Caco-2 (cell line): ENCODE measurements at regions not wholly inside any gene's neighbourhood (a gene's known extent, or its start where the extent isn't known, plus 50 kb on each side); places are given as distances from the start of the nearest gene placed in this dataset.
"Not testable (repeated sequence)": the region's sequence is repeated elsewhere in the genome, so short reads cannot be mapped to it uniquely, and the experiment has no call there.

Experiments used
- BruUV-seq: library from RNA; stranded (reverse); fragments of 400-500 nt; replicated peaks from 2 replicates; lab custom pipeline; 2021; lab: Mats Ljungman, UMichigan
- CTCF ChIA-PET: fragments of 300-600 bp; sonication (Branson Sonifier 250); formaldehyde crosslinking; loops from one replicate; lab custom pipeline; 2022; ENCODE audit warnings: antibody characterized with exemption; lab: Charles Lee
- POLR2A ChIA-PET: fragments of 300-600 bp; sonication (Branson Sonifier 250); formaldehyde crosslinking; loops from one replicate; lab custom pipeline; 2022; ENCODE audit warnings: antibody characterized with exemption; lab: Charles Lee
- DNase-seq, 2 experiments: peaks; one replicate each; pipeline versions ENCODE4 v3.0.0 to v3.0.0-alpha.2; 2020 to 2022
- H3K27me3 ChIP-seq: replicated peaks from 2 replicates; pipeline ENCODE4 v1.6.0; 2011; ENCODE audit warnings: low read length; ENCODE audit not compliant: control insufficient read depth, insufficient read depth
- H3K36me3 ChIP-seq: 2 replicates; pipeline ENCODE4 v1.5.1; 2011; ENCODE audit warnings: low read length; ENCODE audit not compliant: control insufficient read depth, insufficient read depth
- H3K4me1 ChIP-seq: fragments of 250-450 bp; sonication (Bioruptor Pico); 2 replicates; pipeline ENCODE4 v1.5.1; 2020; ENCODE audit warnings: mild to moderate bottlenecking
- H3K4me3 ChIP-seq: 2 replicates; pipeline ENCODE4 v1.5.1; 2011; ENCODE audit warnings: low read depth, mild to moderate bottlenecking, control low read depth, low read length
- H3K9me3 ChIP-seq: fragments of 250-450 bp; sonication (Bioruptor Pico); 2 replicates; pipeline ENCODE4 v1.5.1; 2020; ENCODE audit warnings: mild to moderate bottlenecking, moderate library complexity
- H3K27ac Mint-ChIP-seq: one replicate; pipeline ENCODE4 v1.8.0; 2022; ENCODE audit warnings: mixed read lengths; ENCODE audit not compliant: unreplicated experiment
- H3K27me3 Mint-ChIP-seq: one replicate; pipeline ENCODE4 v1.8.0; 2022; ENCODE audit warnings: mixed read lengths; ENCODE audit not compliant: insufficient read depth, unreplicated experiment
- H3K36me3 Mint-ChIP-seq: one replicate; pipeline ENCODE4 v1.8.0; 2022; ENCODE audit warnings: mild to moderate bottlenecking, mixed read lengths; ENCODE audit not compliant: insufficient read depth, unreplicated experiment
- H3K4me1 Mint-ChIP-seq: one replicate; pipeline ENCODE4 v1.8.0; 2022; ENCODE audit warnings: low read depth, mixed read lengths; ENCODE audit not compliant: unreplicated experiment
- H3K4me3 Mint-ChIP-seq: one replicate; pipeline ENCODE4 v1.8.0; 2022; ENCODE audit warnings: mild to moderate bottlenecking, moderate library complexity, mixed read lengths; ENCODE audit not compliant: unreplicated experiment
- H3K9me3 Mint-ChIP-seq: one replicate; pipeline ENCODE4 v1.8.0; 2022; ENCODE audit warnings: mixed read lengths; ENCODE audit not compliant: unreplicated experiment
- intact Hi-C: fragments of 100-400 bp; cut with micrococcal nuclease; formaldehyde crosslinking; loops from one replicate; pipeline ENCODE4 v1.10.0; 2022; ENCODE audit not compliant: unreplicated experiment
- TF ChIP-seq, protein P1 (sequence below), 2 experiments: fragments of 200-600 bp in 1 of 2; IDR thresholded peaks; 1 replicate in 1 of 2; 2 replicates in 1 of 2; pipeline versions ENCODE4 v1.5.1 to v1.8.0; 2011 to 2022; ENCODE audit warnings: antibody characterized with exemption in 1 of 2, control low read depth in 1 of 2, inconsistent platforms in 1 of 2, low read depth in 1 of 2, low read length in 1 of 2, mild to moderate bottlenecking in 1 of 2, moderate library complexity in 1 of 2; ENCODE audit not compliant: insufficient read depth in 1 of 2, severe bottlenecking in 1 of 2, unreplicated experiment in 1 of 2

DNA sequence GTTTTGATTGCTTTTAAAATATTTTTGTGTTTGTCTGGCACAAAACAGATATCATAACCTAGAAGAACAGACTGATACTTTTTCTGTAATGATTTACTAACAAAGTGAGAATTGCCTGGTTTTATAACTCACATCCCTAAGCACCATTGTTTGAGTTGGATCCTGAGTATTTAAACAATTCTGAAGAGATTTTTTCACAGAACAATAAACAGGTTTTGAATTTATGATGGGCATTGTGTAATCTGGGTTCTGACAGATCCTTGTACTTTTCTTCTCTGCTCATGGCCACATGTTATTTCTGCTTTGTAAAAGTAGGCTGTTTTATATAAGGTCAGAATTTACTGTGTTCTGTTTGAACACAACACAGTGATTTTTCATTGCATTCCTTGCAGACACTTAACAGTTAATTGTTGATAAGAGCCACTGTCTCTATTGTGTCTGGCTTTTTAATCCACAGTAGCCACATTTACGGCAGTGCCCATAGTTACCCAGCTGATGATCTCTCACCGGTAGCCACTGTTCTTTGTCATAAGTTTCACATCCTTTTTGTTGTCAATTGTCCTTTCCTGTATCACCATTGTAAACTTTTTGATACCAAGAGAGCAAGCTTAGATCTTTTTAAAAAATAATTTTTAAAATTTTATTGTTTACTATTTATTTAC, 1548.1 kb downstream of the KHDRBS2 start:
- H3K4me3 ChIP-seq, H3K36me3 ChIP-seq, H3K27me3 ChIP-seq, H3K27me3 Mint-ChIP-seq, intact Hi-C loops, BruUV-seq, H3K4me3 Mint-ChIP-seq, H3K9me3 ChIP-seq, POLR2A ChIA-PET, H3K9me3 Mint-ChIP-seq, CTCF ChIA-PET, H3K27ac Mint-ChIP-seq, H3K4me1 ChIP-seq, DNase-seq, H3K36me3 Mint-ChIP-seq, H3K4me1 Mint-ChIP-seq: not testable (repeated sequence)

DNA sequence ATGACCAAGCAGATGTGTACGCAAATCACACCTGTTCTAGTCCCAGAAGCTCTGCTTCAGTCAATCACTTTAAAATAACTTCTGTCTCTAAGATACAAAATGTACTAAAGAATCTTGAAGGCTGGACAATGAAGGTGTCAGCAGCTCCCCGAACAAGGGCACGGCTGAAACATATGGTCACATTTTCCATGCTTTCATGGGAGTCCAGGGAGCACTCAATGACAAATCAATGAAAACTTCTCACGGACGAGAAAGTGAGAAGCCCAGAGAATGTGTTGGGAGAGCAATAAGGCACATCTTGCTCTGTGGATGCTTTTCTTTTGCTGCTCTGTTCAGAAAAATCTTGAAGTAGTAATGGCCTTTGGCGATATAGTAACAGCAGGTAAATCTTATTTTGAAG, 1548.7 kb downstream of the KHDRBS2 start:
- not testable (repeated sequence) for H3K27ac Mint-ChIP-seq

DNA sequence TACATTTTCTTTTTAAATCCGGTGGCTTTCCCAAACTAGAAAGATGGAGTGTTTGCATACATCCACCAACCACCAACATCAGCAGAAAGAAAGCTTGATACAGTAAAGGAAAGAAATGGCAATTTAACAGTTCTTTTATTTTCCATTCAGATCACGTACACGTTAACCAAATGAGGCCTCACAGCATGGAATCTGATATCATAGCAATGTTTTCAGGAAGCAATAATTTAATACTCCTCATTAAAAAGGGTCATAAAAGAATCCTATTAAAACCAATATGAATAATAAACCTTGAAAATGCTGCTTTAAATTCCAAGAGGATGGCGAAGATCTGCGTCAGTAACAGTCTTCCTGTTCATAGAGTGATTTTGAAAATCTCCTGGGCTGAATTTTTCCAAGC, 1562.1 kb downstream of the KHDRBS2 start:
- H3K36me3 Mint-ChIP-seq, H3K4me3 Mint-ChIP-seq, H3K9me3 Mint-ChIP-seq, H3K9me3 ChIP-seq, H3K4me3 ChIP-seq, DNase-seq, H3K36me3 ChIP-seq, intact Hi-C loops, H3K27me3 Mint-ChIP-seq, POLR2A ChIA-PET, H3K27ac Mint-ChIP-seq, H3K27me3 ChIP-seq, H3K4me1 Mint-ChIP-seq, H3K4me1 ChIP-seq, CTCF ChIA-PET, BruUV-seq: not testable (repeated sequence)

More for the DNA sequence above, 1548.7 kb downstream of the KHDRBS2 start:
- CTCF ChIA-PET, H3K4me3 ChIP-seq, H3K27me3 ChIP-seq, H3K9me3 Mint-ChIP-seq, H3K4me1 ChIP-seq, DNase-seq, intact Hi-C loops, H3K27me3 Mint-ChIP-seq, POLR2A ChIA-PET, H3K9me3 ChIP-seq, H3K4me1 Mint-ChIP-seq, H3K36me3 ChIP-seq, H3K36me3 Mint-ChIP-seq, BruUV-seq, H3K4me3 Mint-ChIP-seq: not testable (repeated sequence)

DNA sequence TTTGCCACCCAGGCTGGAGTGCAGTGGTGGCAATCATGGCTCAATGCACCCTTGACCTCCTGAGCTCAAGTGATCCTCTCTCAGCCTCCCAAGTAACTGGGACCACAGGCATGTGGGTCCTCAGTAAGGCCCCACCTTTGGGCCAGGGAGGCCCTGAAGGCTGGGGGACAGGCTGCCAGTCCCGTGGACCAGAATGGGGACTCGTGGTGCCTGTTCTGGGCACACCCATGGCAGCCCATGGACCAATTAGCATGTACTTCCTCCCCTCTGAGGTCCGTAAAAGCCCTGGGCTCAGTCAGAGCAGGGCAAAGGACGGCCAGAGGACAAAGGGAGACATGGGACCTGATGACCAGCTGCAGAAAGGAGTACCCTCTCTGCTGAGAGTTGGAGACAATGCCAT, 1590.8 kb downstream of the KHDRBS2 start:
- POLR2A ChIA-PET = no interaction called here
- H3K36me3 Mint-ChIP-seq = no peaks in the 10 kb centered on the region
- BruUV-seq = no TSS peak

More for the DNA sequence above, 1590.8 kb downstream of the KHDRBS2 start:
- Histone ChIP-seq H3K36me3 (no peaks in the 10 kb centered on the region), H3K4me1 (no peaks in the 10 kb centered on the region), H3K4me3 (no peak overlapping the region), H3K9me3 (no peaks in the 10 kb centered on the region; the same call in 1 of the 2 replicates), H3K27me3 (no peaks in the 10 kb centered on the region)
- H3K9me3 Mint-ChIP-seq = no peaks in the 10 kb centered on the region
- no peak overlapping the region for H3K4me3 Mint-ChIP-seq
- no peaks in the 10 kb centered on the region for H3K4me1 Mint-ChIP-seq
- intact Hi-C loops = no loop called here
- TF ChIP-seq, protein P1, sequence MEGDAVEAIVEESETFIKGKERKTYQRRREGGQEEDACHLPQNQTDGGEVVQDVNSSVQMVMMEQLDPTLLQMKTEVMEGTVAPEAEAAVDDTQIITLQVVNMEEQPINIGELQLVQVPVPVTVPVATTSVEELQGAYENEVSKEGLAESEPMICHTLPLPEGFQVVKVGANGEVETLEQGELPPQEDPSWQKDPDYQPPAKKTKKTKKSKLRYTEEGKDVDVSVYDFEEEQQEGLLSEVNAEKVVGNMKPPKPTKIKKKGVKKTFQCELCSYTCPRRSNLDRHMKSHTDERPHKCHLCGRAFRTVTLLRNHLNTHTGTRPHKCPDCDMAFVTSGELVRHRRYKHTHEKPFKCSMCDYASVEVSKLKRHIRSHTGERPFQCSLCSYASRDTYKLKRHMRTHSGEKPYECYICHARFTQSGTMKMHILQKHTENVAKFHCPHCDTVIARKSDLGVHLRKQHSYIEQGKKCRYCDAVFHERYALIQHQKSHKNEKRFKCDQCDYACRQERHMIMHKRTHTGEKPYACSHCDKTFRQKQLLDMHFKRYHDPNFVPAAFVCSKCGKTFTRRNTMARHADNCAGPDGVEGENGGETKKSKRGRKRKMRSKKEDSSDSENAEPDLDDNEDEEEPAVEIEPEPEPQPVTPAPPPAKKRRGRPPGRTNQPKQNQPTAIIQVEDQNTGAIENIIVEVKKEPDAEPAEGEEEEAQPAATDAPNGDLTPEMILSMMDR (IDR thresholded peaks at IDR 0.05; ENCODE audit: insufficient read depth in 1 of 2, low read depth in 1 of 2, low read length in 1 of 2, severe bottlenecking in 1 of 2, unreplicated experiment in 1 of 2) = no peak
- DNase-seq = no peak
- H3K27ac Mint-ChIP-seq = no peak overlapping the region
- H3K27me3 Mint-ChIP-seq = no peaks in the 10 kb centered on the region
- CTCF ChIA-PET = no interaction called here
